Mesodermal cell (in vitro differentiated cells): ENCODE measurements at regions not wholly inside any gene's neighbourhood (a gene's known extent, or its start where the extent isn't known, plus 50 kb on each side); places are given as distances from the start of the nearest gene placed in this dataset.
"Not testable (repeated sequence)": the region's sequence is repeated elsewhere in the genome, so short reads cannot be mapped to it uniquely, and the experiment has no call there.

Experiments
- H3K27ac ChIP-seq: 2 replicates; pipeline ENCODE4 v1.7.0; 2013; ENCODE audit warnings: mild to moderate bottlenecking, low read depth, low read length, moderate library complexity; ENCODE audit not compliant: severe bottlenecking
- H3K36me3 ChIP-seq: 2 replicates; pipeline ENCODE4 v1.7.1; 2013; ENCODE audit warnings: mild to moderate bottlenecking, low read length, moderate library complexity; ENCODE audit not compliant: control insufficient read depth, insufficient read depth
- H3K4me1 ChIP-seq: one replicate; pipeline ENCODE4 v1.7.1; 2013; ENCODE audit warnings: mild to moderate bottlenecking, low read length; ENCODE audit not compliant: insufficient read depth, control insufficient read depth, poor library complexity, severe bottlenecking
- H3K4me3 ChIP-seq: 2 replicates; pipeline ENCODE4 v1.7.0; 2013; ENCODE audit warnings: low read length, control low read depth, mild to moderate bottlenecking; ENCODE audit not compliant: insufficient read depth, poor library complexity, severe bottlenecking; ENCODE audit errors: extremely low read depth
- H3K9me3 ChIP-seq: 2 replicates; pipeline ENCODE4 v1.7.1; 2013; ENCODE audit warnings: mild to moderate bottlenecking, low read length, moderate library complexity; ENCODE audit not compliant: control insufficient read depth
- WGBS, 2 experiments: methylation state at CpG; one replicate each; pipeline ENCODE4 v1.1.5; 2013; ENCODE audit warnings: missing lambda C conversion rate in 2 of 2; ENCODE audit not compliant: insufficient coverage in 2 of 2; 5-methylcytosine and 5-hydroxymethylcytosine counted together

DNA sequence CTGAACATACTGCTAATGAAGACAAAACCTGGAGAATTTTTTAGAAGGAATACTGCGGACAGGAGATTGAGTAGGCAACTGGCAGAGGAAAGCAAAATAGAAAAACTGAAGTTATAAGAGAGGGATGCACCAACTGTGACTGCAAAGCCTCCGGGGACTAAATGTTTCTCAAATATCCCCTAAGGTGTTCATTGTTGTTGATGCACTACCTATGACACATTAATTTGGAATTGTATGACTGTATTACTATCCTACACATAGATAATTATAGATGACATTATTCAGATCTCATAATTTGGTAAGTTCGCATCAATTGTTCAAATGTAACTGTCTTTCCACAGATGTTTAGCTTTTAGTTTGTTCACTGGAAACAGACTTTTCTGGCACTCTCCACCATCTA, 341.1 kb downstream of the MMUT start:
- WGBS, 2 experiments = 86 to 88% methylated on average over 1 of the region's 3 CpGs
- H3K36me3 ChIP-seq = no peaks in the 10 kb centered on the region
- no peaks in the 10 kb centered on the region for H3K4me1 ChIP-seq

DNA sequence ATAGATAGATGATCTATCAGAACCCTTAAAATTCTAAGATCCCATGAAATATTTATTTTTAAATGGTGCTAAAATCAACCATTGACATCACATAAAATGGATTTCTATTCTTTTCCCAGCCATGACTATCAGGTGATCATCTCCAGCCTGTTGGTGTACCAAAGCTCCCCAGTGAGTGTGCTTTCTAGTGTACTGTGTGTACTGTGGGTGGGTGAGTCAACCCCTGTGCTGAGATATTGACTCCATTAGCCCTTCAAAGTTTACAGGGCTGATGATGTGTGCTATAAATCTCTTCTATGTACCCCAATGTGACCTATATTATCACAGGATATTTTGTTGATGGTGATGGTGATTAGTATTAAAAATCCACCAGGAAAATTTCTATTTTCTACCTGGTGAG, 344.6 kb downstream of the MMUT start:
- no peaks in the 10 kb centered on the region for H3K4me1 ChIP-seq
- no peaks in the 10 kb centered on the region for H3K9me3 ChIP-seq
- no peak overlapping the region for H3K27ac ChIP-seq
- H3K36me3 ChIP-seq = no peaks in the 10 kb centered on the region
- H3K4me3 ChIP-seq = no peak overlapping the region

More for the DNA sequence above, 341.1 kb downstream of the MMUT start:
- H3K27ac ChIP-seq = no peak overlapping the region
- H3K4me3 ChIP-seq = no peak overlapping the region
- no peaks in the 10 kb centered on the region for H3K9me3 ChIP-seq

DNA sequence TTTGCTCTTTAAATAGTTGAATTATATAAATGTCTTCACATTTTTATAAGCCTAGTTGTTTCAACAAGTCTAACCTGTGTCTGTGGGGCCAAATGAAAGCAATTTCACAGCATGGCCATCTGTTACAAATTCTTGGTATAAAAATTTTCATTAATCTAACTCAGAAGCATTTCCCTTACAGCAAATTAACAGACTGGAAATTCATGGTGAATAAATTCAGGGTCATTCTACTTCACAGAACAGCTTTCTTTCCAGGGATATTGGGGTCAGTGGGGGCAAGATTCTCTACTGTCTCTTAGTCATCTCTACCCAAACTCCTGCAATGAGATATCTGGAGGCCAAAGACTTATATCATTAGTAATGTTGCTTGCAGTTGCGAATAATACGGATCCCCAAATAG, 352.1 kb downstream of the MMUT start:
- Histone ChIP-seq H3K4me1 (no peaks in the 10 kb centered on the region), H3K36me3 (no peaks in the 10 kb centered on the region), H3K4me3 (no peak overlapping the region), H3K27ac (no peak overlapping the region), H3K9me3 (no peaks in the 10 kb centered on the region)
- 100% methylated on average over 2 of the region's 2 CpGs; no CpG with 5 or more reads in 1 of the 2 experiments for WGBS, 2 experiments

DNA sequence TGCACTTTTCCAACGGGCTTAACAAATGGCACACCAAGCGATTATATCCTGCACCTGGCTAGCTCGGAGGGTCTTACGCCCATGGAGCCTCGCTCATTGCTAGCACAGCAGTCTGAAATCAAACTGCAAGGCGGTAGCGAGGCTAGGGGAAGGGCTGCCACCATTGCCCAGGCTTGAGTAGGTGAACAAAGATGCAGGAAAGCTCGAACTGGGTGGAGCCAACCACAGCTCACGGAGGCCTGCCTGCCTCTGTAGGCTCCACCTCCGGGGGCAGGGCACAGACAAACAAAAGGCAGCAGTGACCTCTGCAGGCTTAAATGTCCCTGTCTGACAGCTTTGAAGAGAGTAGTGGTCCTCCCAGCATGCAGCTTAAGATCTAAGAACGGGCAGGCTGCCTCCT, 365.4 kb downstream of the MMUT start:
- not testable (repeated sequence) for H3K36me3 ChIP-seq, H3K4me1 ChIP-seq, H3K4me3 ChIP-seq, H3K27ac ChIP-seq, H3K9me3 ChIP-seq
- 87 to 90% methylated on average over 10 to 11 of the region's 11 CpGs for WGBS, 2 experiments

DNA sequence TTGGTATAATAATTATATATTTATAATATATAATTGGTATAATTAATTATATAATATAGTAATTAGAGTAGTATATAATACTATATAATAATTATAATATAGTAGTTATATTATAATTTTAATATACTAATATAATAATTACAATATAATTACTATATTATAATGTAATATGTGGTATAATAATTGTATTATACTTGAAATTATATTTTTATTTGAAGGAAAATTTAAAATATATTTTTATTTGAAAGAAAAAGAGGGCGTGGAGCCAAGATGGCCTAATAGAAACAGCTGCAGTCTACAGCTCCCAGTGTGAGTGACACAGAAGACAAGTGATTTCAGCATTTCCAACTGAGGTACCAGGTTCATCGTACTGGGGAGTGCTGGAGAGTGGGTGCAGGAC, 365.9 kb downstream of the MMUT start:
- WGBS, 2 experiments = 44 to 50% methylated on average over 2 of the region's 2 CpGs
- no peak overlapping the region for H3K4me3 ChIP-seq
- no peak overlapping the region for H3K27ac ChIP-seq
- no peaks in the 10 kb centered on the region for H3K9me3 ChIP-seq
- no peaks in the 10 kb centered on the region for H3K4me1 ChIP-seq
- H3K36me3 ChIP-seq = no peaks in the 10 kb centered on the region

DNA sequence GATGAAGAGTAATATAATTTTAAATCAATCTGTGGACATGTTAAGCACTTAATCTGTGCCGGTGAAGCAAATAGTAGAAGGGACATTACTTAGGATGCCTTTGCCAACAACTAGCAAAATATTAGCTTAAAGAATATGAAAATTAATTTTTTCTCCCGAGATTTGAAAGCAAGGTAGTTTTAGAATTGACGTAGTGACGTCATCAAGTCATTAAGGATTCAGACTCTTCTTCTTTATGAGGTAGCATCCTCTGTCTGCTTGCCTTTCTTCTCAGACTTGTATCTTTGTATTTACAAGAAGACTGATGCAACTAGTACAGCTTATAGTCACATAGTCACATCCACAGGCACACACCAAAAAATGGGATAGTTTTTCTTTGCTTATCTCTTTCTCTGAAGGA, 374.4 kb downstream of the MMUT start:
- 100% methylated on average over 2 of the region's 4 CpGs; no CpG with 5 or more reads in 1 of the 2 experiments for WGBS, 2 experiments
- Histone ChIP-seq H3K4me1 (no peaks in the 10 kb centered on the region), H3K36me3 (no peaks in the 10 kb centered on the region), H3K4me3 (no peak overlapping the region), H3K27ac (no peak overlapping the region), H3K9me3 (no peaks in the 10 kb centered on the region)

DNA sequence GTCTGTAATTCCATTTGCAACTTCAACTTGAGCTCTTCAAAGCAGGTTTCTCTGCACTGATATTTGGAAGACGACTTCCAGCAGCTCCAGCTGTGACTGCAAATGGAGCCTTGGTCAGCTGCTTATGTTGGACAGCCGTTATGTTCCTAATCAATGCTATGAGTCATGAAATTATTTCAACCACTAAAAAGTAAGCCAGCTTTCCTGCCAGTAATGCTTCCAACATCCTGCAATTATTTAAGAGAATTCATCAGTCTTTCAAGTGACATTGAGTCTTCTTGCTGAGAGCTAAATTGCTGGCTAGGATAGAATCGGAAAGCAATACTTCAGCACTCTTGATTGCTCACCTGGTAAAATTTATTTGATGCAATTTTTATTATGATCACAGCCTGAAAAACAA, 375.7 kb downstream of the MMUT start:
- Histone ChIP-seq H3K36me3 (no peaks in the 10 kb centered on the region), H3K27ac (no peak overlapping the region), H3K4me3 (no peak overlapping the region), H3K9me3 (no peaks in the 10 kb centered on the region), H3K4me1 (no peaks in the 10 kb centered on the region)
- WGBS, 2 experiments = 62 to 71% methylated on average over 2 of the region's 3 CpGs

DNA sequence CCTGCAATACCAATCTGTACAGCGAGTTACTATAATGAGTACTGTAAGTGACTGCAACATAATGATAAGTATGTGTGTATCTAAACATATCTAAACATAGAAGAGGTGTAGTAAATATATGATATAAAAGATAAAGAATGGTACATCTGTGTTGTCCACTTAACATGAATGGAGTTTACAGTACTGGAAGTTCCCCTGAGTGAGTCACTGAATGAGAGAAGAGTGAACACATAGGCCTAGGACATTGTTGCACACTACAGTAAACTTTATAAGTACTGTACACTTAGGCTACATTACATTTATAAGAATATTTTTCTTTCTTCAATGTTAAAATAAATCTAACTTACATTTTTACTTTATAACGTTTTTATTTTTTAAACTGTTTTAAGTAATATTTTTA, 380.4 kb downstream of the MMUT start:
- Histone ChIP-seq H3K36me3 (no peaks in the 10 kb centered on the region), H3K27ac (no peak overlapping the region), H3K4me1 (no peaks in the 10 kb centered on the region), H3K4me3 (no peak overlapping the region), H3K9me3 (no peaks in the 10 kb centered on the region)
- WGBS, 2 experiments = no CpG with 5 or more reads among the region's 2 CpGs

DNA sequence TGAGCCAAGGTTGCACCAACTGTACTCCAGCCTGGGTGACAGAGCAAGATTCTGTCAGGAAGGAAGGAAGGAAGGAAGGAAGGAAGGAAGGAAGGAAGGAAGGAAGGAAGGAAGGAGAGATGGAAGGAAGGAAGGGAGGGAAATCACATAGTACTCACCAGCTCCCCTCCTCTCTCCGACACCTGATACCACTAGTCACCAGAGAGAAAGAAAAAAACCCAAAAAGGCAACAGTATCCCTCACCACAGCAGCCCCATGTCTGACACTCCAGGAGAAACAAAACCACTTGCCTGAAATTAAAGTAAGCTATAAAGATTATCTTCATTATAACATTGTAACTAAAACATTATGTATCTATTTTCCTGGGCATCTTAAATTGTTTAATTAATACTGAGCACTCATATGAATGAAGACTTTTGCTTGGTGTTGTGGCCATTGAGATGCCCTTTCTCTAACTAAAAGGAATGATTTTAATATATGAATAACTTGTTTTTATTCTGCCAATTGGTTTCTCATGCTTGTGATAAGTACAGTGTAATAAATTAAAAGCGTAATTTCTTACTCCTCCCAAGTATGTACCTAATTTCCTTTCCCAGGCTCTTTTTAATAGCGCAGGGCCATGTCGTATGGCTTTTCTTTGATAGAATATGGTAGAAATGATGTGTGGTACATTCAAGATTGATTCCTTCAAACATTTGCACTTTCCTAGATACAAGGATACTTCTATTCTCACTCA, 390.0 kb downstream of the MMUT start:
- Histone ChIP-seq H3K4me1 (no peaks in the 10 kb centered on the region), H3K4me3 (no peak overlapping the region), H3K27ac (no peak overlapping the region), H3K36me3 (no peaks in the 10 kb centered on the region), H3K9me3 (no peaks in the 10 kb centered on the region)
- WGBS, 2 experiments = no CpG with 5 or more reads among the region's 4 CpGs

DNA sequence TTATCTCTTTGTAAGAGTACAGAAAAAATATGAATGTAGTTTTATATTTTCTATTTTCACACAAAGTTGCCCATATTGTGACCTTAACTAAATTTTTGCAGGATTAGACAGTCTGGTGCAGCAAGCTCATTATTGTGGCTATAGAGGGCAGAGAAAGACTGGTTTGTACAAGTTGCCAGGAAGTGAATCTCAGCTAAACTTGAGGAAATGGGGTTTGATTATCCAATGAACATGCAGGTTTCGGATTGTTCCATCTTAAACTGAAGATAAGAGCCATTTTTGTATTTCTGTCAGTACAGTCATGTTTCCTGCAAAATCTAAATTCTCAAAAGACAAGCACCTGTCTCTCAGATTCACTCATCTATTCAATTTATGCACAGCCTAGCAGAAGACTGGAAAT, 390.9 kb downstream of the MMUT start:
- Histone ChIP-seq H3K4me1 (no peaks in the 10 kb centered on the region), H3K9me3 (no peaks in the 10 kb centered on the region), H3K27ac (no peak overlapping the region), H3K36me3 (no peaks in the 10 kb centered on the region), H3K4me3 (no peak overlapping the region)
- 100% methylated on average over 1 of the region's 1 CpG; no CpG with 5 or more reads in 1 of the 2 experiments for WGBS, 2 experiments

DNA sequence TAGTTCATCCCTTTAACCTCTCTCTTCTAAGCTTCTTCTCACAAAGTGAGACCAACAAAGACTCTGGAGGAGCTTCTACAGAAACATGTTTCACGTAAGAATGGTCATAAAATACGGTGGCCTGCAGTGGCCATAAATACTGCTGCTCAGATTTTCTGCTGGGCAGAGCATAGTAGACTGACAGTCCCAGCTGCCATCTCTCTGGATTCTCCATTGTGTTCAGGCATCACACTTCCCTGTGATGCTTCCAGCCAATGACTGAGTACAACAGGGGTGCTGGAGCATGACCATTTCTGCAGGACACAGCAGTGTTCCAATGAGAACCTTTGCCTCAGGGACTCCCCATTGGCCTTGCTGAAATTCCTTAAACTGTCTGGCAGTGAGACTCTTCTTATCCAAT, 392.6 kb downstream of the MMUT start:
- Histone ChIP-seq H3K27ac (no peak overlapping the region), H3K4me1 (no peaks in the 10 kb centered on the region), H3K4me3 (no peak overlapping the region), H3K36me3 (no peaks in the 10 kb centered on the region), H3K9me3 (no peaks in the 10 kb centered on the region)
- WGBS, 2 experiments = 82 to 95% methylated on average over 2 of the region's 2 CpGs
